Type B pancreatic cell (in vitro differentiated cells): ENCODE measurements at regions not wholly inside any gene's neighbourhood (a gene's known extent, or its start where the extent isn't known, plus 50 kb on each side); places are given as distances from the start of the nearest gene placed in this dataset.

Experiments used
- DNase-seq: peaks from one replicate; pipeline ENCODE4 v3.0.0; 2021; ENCODE audit warnings: mixed read lengths; ENCODE audit not compliant: unreplicated experiment; ENCODE audit errors: extremely low spot score
- H3K27ac Mint-ChIP-seq: 2 replicates; pipeline ENCODE4 v1.8.0; 2021; ENCODE audit warnings: mild to moderate bottlenecking, mixed read lengths
- H3K27me3 Mint-ChIP-seq: 2 replicates; pipeline ENCODE4 v1.8.0; 2021; ENCODE audit warnings: mixed read lengths
- H3K36me3 Mint-ChIP-seq: 2 replicates; pipeline ENCODE4 v1.8.0; 2021; ENCODE audit warnings: mixed read lengths
- H3K4me1 Mint-ChIP-seq: one replicate; pipeline ENCODE4 v1.8.0; 2021; ENCODE audit warnings: mixed read lengths; ENCODE audit not compliant: unreplicated experiment
- H3K4me3 Mint-ChIP-seq: 2 replicates; pipeline ENCODE4 v1.8.0; 2021; ENCODE audit warnings: mild to moderate bottlenecking, mixed read lengths
- H3K9me3 Mint-ChIP-seq: 2 replicates; pipeline ENCODE4 v1.8.0; 2021; ENCODE audit warnings: mixed read lengths
- TF ChIP-seq, protein P1 (sequence below): fragments of 200-600 bp; sonication (generic); conservative IDR thresholded peaks from 2 replicates; pipeline ENCODE4 v1.5.0; 2021; ENCODE audit warnings: antibody characterized with exemption, mild to moderate bottlenecking

DNA sequence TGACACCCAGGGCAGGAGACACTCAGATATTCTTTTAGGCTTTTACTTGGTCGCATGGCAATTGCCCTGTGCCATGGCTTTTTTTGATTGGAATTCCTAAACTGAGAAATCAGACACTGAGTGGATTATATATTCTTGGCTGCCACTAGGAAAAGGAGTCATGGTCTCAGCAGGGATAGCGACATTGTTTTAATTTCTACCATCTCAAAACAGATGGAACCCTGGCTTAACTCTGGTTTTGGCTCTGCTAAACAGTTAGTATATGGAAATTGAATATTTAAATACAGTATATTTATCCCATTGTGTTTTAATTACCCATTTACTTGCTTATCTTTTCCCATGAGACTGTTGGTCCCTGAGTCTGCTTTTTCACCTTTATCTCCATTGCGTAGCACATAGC is 84.0 kb downstream of the DACT1 start:
- TF ChIP-seq, protein P1, sequence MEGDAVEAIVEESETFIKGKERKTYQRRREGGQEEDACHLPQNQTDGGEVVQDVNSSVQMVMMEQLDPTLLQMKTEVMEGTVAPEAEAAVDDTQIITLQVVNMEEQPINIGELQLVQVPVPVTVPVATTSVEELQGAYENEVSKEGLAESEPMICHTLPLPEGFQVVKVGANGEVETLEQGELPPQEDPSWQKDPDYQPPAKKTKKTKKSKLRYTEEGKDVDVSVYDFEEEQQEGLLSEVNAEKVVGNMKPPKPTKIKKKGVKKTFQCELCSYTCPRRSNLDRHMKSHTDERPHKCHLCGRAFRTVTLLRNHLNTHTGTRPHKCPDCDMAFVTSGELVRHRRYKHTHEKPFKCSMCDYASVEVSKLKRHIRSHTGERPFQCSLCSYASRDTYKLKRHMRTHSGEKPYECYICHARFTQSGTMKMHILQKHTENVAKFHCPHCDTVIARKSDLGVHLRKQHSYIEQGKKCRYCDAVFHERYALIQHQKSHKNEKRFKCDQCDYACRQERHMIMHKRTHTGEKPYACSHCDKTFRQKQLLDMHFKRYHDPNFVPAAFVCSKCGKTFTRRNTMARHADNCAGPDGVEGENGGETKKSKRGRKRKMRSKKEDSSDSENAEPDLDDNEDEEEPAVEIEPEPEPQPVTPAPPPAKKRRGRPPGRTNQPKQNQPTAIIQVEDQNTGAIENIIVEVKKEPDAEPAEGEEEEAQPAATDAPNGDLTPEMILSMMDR: no peak

DNA sequence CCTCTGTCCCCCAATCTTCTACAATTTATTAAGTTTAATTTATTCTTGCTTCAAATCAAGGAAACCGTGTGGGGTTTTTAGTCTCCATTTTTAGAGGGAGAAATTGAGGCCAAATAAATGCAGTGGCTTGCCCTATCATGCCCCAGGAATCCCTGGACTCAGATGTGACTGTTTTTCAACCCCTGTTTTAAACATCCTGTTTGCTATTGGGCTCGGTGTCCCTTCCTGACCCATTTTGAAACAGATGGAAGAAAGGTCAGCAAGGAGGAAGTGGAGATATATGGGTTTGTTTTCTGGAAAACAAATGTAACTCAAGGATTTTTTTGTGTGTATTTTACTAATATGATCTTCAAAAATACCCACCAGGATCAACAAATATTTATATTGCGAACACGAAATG is 84.7 kb downstream of the DACT1 start:
- H3K27ac Mint-ChIP-seq: no peak overlapping the region
- no peak for DNase-seq
- H3K4me3 Mint-ChIP-seq: no peak overlapping the region
- H3K36me3 Mint-ChIP-seq: no peaks in the 10 kb centered on the region
- H3K27me3 Mint-ChIP-seq: no peaks in the 10 kb centered on the region
- TF ChIP-seq, protein P1: no peak
- H3K9me3 Mint-ChIP-seq: no peaks in the 10 kb centered on the region
- peaks cover 15% of the 10 kb centered on the region for H3K4me1 Mint-ChIP-seq

More for the DNA sequence above, 84.0 kb downstream of the DACT1 start:
- Mint-ChIP-seq H3K4me3 (no peak overlapping the region), H3K36me3 (no peaks in the 10 kb centered on the region), H3K4me1 (peaks cover 19% of the 10 kb centered on the region), H3K27ac (no peak overlapping the region), H3K27me3 (no peaks in the 10 kb centered on the region), H3K9me3 (no peaks in the 10 kb centered on the region)
- DNase-seq: no peak

DNA sequence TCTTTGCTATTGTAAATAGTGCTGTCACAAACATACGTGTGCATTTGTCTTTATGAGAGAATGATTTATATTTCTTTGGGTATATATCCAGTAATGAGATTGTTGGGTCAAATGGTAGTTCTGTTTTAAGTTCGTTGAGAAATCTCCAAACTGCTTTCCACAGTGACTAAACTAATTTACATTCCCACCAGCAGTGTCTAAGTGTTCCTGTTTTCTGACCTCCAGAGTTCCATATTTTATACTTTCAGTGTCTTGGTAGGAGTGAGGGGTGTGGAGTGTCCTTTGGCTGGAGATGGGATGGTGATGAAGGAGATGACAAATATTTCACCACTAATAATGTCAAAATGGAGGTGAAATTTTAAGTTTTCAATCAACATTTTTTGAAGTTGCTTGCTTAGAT is 86.4 kb downstream of the DACT1 start:
- H3K36me3 Mint-ChIP-seq: no peaks in the 10 kb centered on the region
- H3K4me3 Mint-ChIP-seq: no peak overlapping the region
- no peaks in the 10 kb centered on the region for H3K27me3 Mint-ChIP-seq
- TF ChIP-seq, protein P1: no peak
- no peak overlapping the region for H3K27ac Mint-ChIP-seq
- DNase-seq: no peak
- H3K9me3 Mint-ChIP-seq: no peaks in the 10 kb centered on the region
- no peaks in the 10 kb centered on the region for H3K4me1 Mint-ChIP-seq

DNA sequence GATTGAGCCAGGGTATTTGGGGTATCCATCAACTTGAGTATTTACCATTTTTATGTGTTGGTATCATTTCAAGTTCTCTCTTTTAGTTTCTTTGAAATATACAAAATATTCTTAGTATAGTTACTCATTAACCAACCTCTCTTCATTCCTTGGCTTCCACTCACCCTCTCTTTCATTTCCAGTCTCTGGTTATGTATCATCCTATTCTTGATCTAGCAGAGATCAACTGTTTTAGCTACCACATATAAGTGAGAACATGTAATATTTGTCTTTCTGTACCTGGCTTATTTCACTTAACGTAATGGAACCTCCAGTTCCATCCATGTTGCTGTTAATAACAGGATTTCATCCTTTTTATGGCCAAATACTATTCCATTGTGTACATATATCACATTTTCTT is 86.9 kb downstream of the DACT1 start:
- Mint-ChIP-seq H3K36me3 (no peaks in the 10 kb centered on the region), H3K4me1 (no peaks in the 10 kb centered on the region), H3K27me3 (no peaks in the 10 kb centered on the region), H3K9me3 (no peaks in the 10 kb centered on the region), H3K4me3 (no peak overlapping the region), H3K27ac (no peak overlapping the region)
- TF ChIP-seq, protein P1: no peak
- no peak for DNase-seq

DNA sequence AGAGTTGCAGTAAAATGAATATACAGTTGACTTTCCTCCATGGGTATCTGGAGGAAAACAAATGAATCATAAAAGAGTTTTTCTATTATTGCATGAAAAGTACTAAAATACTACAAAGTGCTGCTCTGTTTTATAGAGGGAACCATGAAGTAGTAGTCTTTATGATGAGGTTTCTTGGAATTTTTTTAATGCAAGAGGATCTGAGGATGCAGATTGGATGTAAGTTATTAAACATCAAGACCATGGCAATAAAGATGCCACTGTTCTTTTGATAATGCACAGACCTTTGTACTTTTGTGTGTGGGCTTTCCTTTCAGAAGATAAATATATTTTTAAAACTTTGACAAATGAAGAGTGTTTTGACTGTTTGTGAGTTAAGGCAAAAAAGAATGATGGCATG is 87.5 kb downstream of the DACT1 start:
- Mint-ChIP-seq H3K9me3 (no peaks in the 10 kb centered on the region), H3K27ac (no peak overlapping the region), H3K27me3 (no peaks in the 10 kb centered on the region), H3K4me1 (no peaks in the 10 kb centered on the region), H3K36me3 (no peaks in the 10 kb centered on the region), H3K4me3 (no peak overlapping the region)
- TF ChIP-seq, protein P1: no peak
- DNase-seq: no peak

DNA sequence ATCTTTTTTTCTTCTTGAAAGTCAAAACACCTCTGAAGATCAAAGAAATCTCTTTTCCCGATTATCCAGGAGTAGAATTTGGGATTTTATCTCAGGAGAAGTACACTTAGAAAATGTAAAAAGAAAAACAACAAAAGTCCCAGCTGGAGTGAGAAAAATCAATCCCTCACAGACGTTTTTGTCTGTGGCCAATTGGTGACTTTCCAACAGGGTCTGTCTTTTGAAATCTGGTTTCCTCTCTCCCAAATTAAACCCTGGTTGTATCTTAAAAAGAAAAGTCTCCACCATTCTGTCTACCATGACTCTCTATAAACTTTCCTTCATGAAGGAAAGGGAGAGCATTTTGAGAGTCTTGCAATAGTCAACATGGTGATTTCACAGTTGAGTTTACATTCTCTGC is 88.1 kb downstream of the DACT1 start:
- H3K27ac Mint-ChIP-seq: no peak overlapping the region

More for the DNA sequence above, 88.1 kb downstream of the DACT1 start:
- no peaks in the 10 kb centered on the region for H3K36me3 Mint-ChIP-seq
- no peaks in the 10 kb centered on the region for H3K27me3 Mint-ChIP-seq
- TF ChIP-seq, protein P1: no peak
- H3K4me1 Mint-ChIP-seq: no peaks in the 10 kb centered on the region
- H3K4me3 Mint-ChIP-seq: no peak overlapping the region
- DNase-seq: no peak
- no peaks in the 10 kb centered on the region for H3K9me3 Mint-ChIP-seq
